ENCODE measurements at regions not wholly inside any gene's neighbourhood (a gene's known extent, or its start where the extent isn't known, plus 50 kb on each side); places are given as distances from the start of the nearest gene placed in this dataset.

GRCh38 chr4:135839712-135840111 is 1638.1 kb upstream of the PABPC4L start:
- Histone ChIP-seq H3K9me3 (no peaks in the 10 kb centered on the region), H3K4me1 (no peaks in the 10 kb centered on the region), H3K27ac (no peak overlapping the region), H3K27me3 (no peaks in the 10 kb centered on the region), H3K4me3 (no peak overlapping the region), H3K36me3 (no peaks in the 10 kb centered on the region)
- no peak for DNase-seq
- intact Hi-C loops (cut with DNase I; ENCODE audit: low total_unique reads) = no loop called here
- TF ChIP-seq CTCF (IDR thresholded peaks at IDR 0.05) = no peak

GRCh38 chr4:135838889-135839288 is 1637.3 kb upstream of the PABPC4L start:
- no peak for TF ChIP-seq CTCF (IDR thresholded peaks at IDR 0.05)

GRCh38 chr4:135834471-135834870 is 1632.9 kb upstream of the PABPC4L start:
- no peak for DNase-seq
- intact Hi-C loops (cut with DNase I; ENCODE audit: low total_unique reads) = no loop called here
- Histone ChIP-seq H3K9me3 (no peaks in the 10 kb centered on the region), H3K36me3 (no peaks in the 10 kb centered on the region), H3K4me3 (no peak overlapping the region), H3K27ac (no peak overlapping the region), H3K4me1 (no peaks in the 10 kb centered on the region), H3K27me3 (no peaks in the 10 kb centered on the region)
- no peak for TF ChIP-seq CTCF (IDR thresholded peaks at IDR 0.05)

More at GRCh38 chr4:135838889-135839288, 1637.3 kb upstream of the PABPC4L start:
- H3K9me3 ChIP-seq = no peaks in the 10 kb centered on the region
- H3K4me3 ChIP-seq = no peak overlapping the region
- no peaks in the 10 kb centered on the region for H3K36me3 ChIP-seq
- no peak overlapping the region for H3K27ac ChIP-seq
- no peak for DNase-seq
- H3K27me3 ChIP-seq = no peaks in the 10 kb centered on the region
- no peaks in the 10 kb centered on the region for H3K4me1 ChIP-seq
- intact Hi-C loops (cut with DNase I; ENCODE audit: low total_unique reads) = no loop called here

DNA sequence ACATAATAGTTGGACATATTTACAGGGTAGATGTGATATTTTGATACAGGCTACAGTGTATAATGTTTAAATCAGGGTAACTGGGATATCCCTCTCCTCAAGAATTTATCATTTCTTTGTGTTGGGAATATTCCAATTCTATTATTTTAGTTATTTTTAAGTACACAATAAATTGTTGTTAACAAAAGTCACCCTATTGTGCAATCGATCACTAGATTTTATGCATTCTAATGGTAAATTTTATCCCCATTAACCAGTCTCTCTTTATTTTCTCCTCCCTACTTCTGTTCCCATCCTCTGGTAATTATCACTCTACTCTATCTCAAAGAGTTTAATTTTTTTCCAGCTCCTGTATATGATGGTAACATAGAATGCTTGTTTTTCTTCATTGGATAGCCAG is 1631.9 kb upstream of the PABPC4L start:
- intact Hi-C loops (cut with DNase I; ENCODE audit: low total_unique reads) = no loop called here
- DNase-seq = no peak
- Histone ChIP-seq H3K36me3 (no peaks in the 10 kb centered on the region), H3K4me3 (no peak overlapping the region), H3K27me3 (no peaks in the 10 kb centered on the region), H3K9me3 (no peaks in the 10 kb centered on the region), H3K27ac (no peak overlapping the region), H3K4me1 (no peaks in the 10 kb centered on the region)
- TF ChIP-seq CTCF (IDR thresholded peaks at IDR 0.05) = no peak

- intact Hi-C loops (cut with DNase I; ENCODE audit: low total_unique reads) = no loop called here
- Histone ChIP-seq H3K4me3 (no peak overlapping the region), H3K9me3 (no peaks in the 10 kb centered on the region), H3K4me1 (no peaks in the 10 kb centered on the region), H3K27me3 (no peaks in the 10 kb centered on the region), H3K27ac (no peak overlapping the region), H3K36me3 (no peaks in the 10 kb centered on the region)
- DNase-seq = no peak
- no peak for TF ChIP-seq CTCF (IDR thresholded peaks at IDR 0.05)
These were observed 1623.2 kb upstream of the PABPC4L start for GRCh38 chr4:135824759-135825296.

GRCh38 chr4:135804785-135805184 is 1603.2 kb upstream of the PABPC4L start:
- intact Hi-C loops (cut with DNase I; ENCODE audit: low total_unique reads) = no loop called here
- peaks cover 0 to 4% (median 0%) of the 10 kb centered on the region in 3 donors for H3K9me3 ChIP-seq
- H3K27me3 ChIP-seq = no peaks in the 10 kb centered on the region
- H3K4me3 ChIP-seq = no peak overlapping the region
- no peak for DNase-seq
- no peak overlapping the region for H3K27ac ChIP-seq
- H3K36me3 ChIP-seq = no peaks in the 10 kb centered on the region
- no peaks in the 10 kb centered on the region for H3K4me1 ChIP-seq
- no peak for TF ChIP-seq CTCF (IDR thresholded peaks at IDR 0.05)

Measured in tibial artery (tissue), 4 donors.